Endodermal cell (in vitro differentiated cells): ENCODE measurements at regions not wholly inside any gene's neighbourhood (a gene's known extent, or its start where the extent isn't known, plus 50 kb on each side); places are given as distances from the start of the nearest gene placed in this dataset.

ENCODE experiments used
- DNase-seq: peaks from one replicate; pipeline ENCODE4 v3.0.0-alpha.2; 2017
- H3K27ac ChIP-seq: 2 replicates; pipeline ENCODE4 v1.5.1; 2013; ENCODE audit warnings: mild to moderate bottlenecking, low read depth, low read length, moderate library complexity
- H3K27me3 ChIP-seq: 2 replicates; pipeline ENCODE4 v1.6.1; 2013; ENCODE audit warnings: mild to moderate bottlenecking, low read length, moderate library complexity; ENCODE audit not compliant: insufficient read depth, control insufficient read depth, poor library complexity, severe bottlenecking
- H3K36me3 ChIP-seq: 2 replicates; pipeline ENCODE4 v1.7.0; 2013; ENCODE audit warnings: mild to moderate bottlenecking, low read length, moderate library complexity; ENCODE audit not compliant: control insufficient read depth, insufficient read depth
- H3K4me1 ChIP-seq: one replicate; pipeline ENCODE4 v1.7.0; 2013; ENCODE audit warnings: low read length; ENCODE audit not compliant: control insufficient read depth, insufficient read depth
- H3K4me3 ChIP-seq: 2 replicates; pipeline ENCODE4 v1.5.1; 2013; ENCODE audit warnings: mild to moderate bottlenecking, low read length, moderate library complexity
- H3K9ac ChIP-seq: 2 replicates; pipeline ENCODE4 v1.6.1; 2013; ENCODE audit warnings: mild to moderate bottlenecking, low read length, moderate library complexity; ENCODE audit not compliant: poor library complexity, severe bottlenecking; ENCODE audit errors: extremely low read depth
- H3K9me3 ChIP-seq: 2 replicates; pipeline ENCODE4 v1.6.1; 2013; ENCODE audit warnings: mild to moderate bottlenecking, low read length, moderate library complexity; ENCODE audit not compliant: control insufficient read depth
- H3K27ac Mint-ChIP-seq: 2 replicates; pipeline ENCODE4 v1.8.0; 2020; ENCODE audit warnings: mixed read lengths
- H3K27me3 Mint-ChIP-seq: 2 replicates; pipeline ENCODE4 v1.8.0; 2021; ENCODE audit warnings: mild to moderate bottlenecking, mixed read lengths; ENCODE audit not compliant: insufficient read depth
- H3K36me3 Mint-ChIP-seq: 2 replicates; pipeline ENCODE4 v1.8.0; 2020; ENCODE audit warnings: low read depth, mixed read lengths
- H3K4me1 Mint-ChIP-seq: 2 replicates; pipeline ENCODE4 v1.8.0; 2020; ENCODE audit warnings: mixed read lengths
- H3K4me3 Mint-ChIP-seq: 2 replicates; pipeline ENCODE4 v1.8.0; 2020; ENCODE audit warnings: mild to moderate bottlenecking, moderate library complexity, mixed read lengths
- H3K9me3 Mint-ChIP-seq: 2 replicates; pipeline ENCODE4 v1.8.0; 2020; ENCODE audit warnings: mild to moderate bottlenecking, mixed read lengths
- CTCF ChIP-seq: fragments of 200-600 bp; sonication (generic); conservative IDR thresholded peaks from 2 replicates; pipeline ENCODE4 v1.5.0; 2021; ENCODE audit warnings: antibody characterized with exemption, mild to moderate bottlenecking
- WGBS, 2 experiments: methylation state at CpG; one replicate each; pipeline versions ENCODE4 v1.1.5 to v1.1.7; 2013; ENCODE audit warnings: missing lambda C conversion rate in 2 of 2, mixed read lengths in 1 of 2; ENCODE audit not compliant: insufficient coverage in 1 of 2, insufficient read length in 1 of 2; 5-methylcytosine and 5-hydroxymethylcytosine counted together

GRCh38 chr14:88934351-88934806 lies 109.9 kb downstream of the TTC8 start:
- H3K27me3 ChIP-seq = no peaks in the 10 kb centered on the region
- Mint-ChIP-seq H3K4me1 (no peaks in the 10 kb centered on the region), H3K27ac (no peak overlapping the region), H3K27me3 (peaks cover 14% of the 10 kb centered on the region), H3K4me3 (no peak overlapping the region), H3K9me3 (peaks cover 7% of the 10 kb centered on the region), H3K36me3 (no peaks in the 10 kb centered on the region)
- H3K27ac ChIP-seq = no peak overlapping the region
- no peaks in the 10 kb centered on the region for H3K4me1 ChIP-seq
- H3K9me3 ChIP-seq = peaks cover 6% of the 10 kb centered on the region
- H3K9ac ChIP-seq = no peak overlapping the region
- H3K4me3 ChIP-seq = no peak overlapping the region
- H3K36me3 ChIP-seq = no peaks in the 10 kb centered on the region
- no peak for TF ChIP-seq CTCF
- DNase-seq = no peak
- WGBS, 2 experiments = 79 to 89% methylated on average over 3 of the region's 3 CpGs

GRCh38 chr14:88935083-88935482 lies 110.6 kb downstream of the TTC8 start:
- Mint-ChIP-seq H3K9me3 (peaks cover under 1% of the 10 kb centered on the region), H3K36me3 (no peaks in the 10 kb centered on the region), H3K4me3 (no peak overlapping the region), H3K27me3 (peaks cover 11% of the 10 kb centered on the region), H3K27ac (no peak overlapping the region), H3K4me1 (no peaks in the 10 kb centered on the region)
- Histone ChIP-seq H3K4me3 (no peak overlapping the region), H3K27ac (no peak overlapping the region), H3K36me3 (no peaks in the 10 kb centered on the region), H3K27me3 (no peaks in the 10 kb centered on the region), H3K9ac (no peak overlapping the region), H3K9me3 (no peaks in the 10 kb centered on the region), H3K4me1 (no peaks in the 10 kb centered on the region)
- 85 to 89% methylated on average over 5 of the region's 5 CpGs for WGBS, 2 experiments
- no peak for DNase-seq
- no peak for TF ChIP-seq CTCF

- H3K9me3 Mint-ChIP-seq = no peaks in the 10 kb centered on the region
- no peak for TF ChIP-seq CTCF
- Histone ChIP-seq H3K4me3 (no peak overlapping the region), H3K4me1 (no peaks in the 10 kb centered on the region), H3K27me3 (no peaks in the 10 kb centered on the region), H3K9me3 (no peaks in the 10 kb centered on the region), H3K9ac (no peak overlapping the region), H3K27ac (no peak overlapping the region), H3K36me3 (no peaks in the 10 kb centered on the region)
- peaks cover 11% of the 10 kb centered on the region for H3K27me3 Mint-ChIP-seq
- WGBS, 2 experiments = 93 to 100% methylated on average over 2 to 3 of the region's 3 CpGs
- no peak overlapping the region for H3K27ac Mint-ChIP-seq
- H3K36me3 Mint-ChIP-seq = no peaks in the 10 kb centered on the region
- DNase-seq = no peak
- H3K4me1 Mint-ChIP-seq = no peaks in the 10 kb centered on the region
- no peak overlapping the region for H3K4me3 Mint-ChIP-seq
Observed at GRCh38 chr14:88937706-88938105, 113.3 kb downstream of the TTC8 start.
